Suprapubic skin (tissue), 3 donors: ENCODE measurements at regions not wholly inside any gene's neighbourhood (a gene's known extent, or its start where the extent isn't known, plus 50 kb on each side); places are given as distances from the start of the nearest gene placed in this dataset.

ENCODE experiments used
- POLR2AphosphoS5 ChIP-seq, 3 donors: sonication (generic); formaldehyde crosslinking; IDR thresholded peaks; one replicate each; pipeline ENCODE4 v1.6.1; 2017; ENCODE audit warnings: antibody characterized with exemption in 3 of 3
- TF ChIP-seq, protein P1 (sequence below), 2 donors: fragments of 200-600 bp in 1 of 2; fragments of 450-650 bp in 1 of 2; sonication (generic) in 1 of 2; IDR thresholded peaks; one replicate each; pipeline ENCODE4 v1.5.1; 2016 to 2019; ENCODE audit warnings: antibody characterized with exemption in 2 of 2, mild to moderate bottlenecking in 1 of 2, moderate library complexity in 1 of 2

DNA sequence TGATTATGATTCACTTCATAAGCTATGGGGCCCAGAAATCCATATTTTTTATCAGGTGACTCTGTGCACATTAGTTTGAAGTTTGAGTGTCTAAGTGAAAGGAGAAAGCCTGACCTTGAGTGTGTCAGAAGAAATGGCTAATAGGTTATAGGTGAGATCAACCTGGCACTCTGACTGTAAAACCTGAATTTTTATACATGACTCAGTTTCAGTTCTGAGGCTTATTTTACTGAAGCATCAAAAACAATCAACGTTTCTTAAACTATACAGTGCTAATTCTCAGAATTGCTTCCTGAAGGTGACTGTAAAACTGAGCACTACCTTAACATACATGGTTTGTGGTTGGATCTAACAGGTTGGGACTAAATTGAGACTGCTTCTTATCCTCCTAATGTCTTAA, 159.4 kb upstream of the AHR start:
- TF ChIP-seq, protein P1, sequence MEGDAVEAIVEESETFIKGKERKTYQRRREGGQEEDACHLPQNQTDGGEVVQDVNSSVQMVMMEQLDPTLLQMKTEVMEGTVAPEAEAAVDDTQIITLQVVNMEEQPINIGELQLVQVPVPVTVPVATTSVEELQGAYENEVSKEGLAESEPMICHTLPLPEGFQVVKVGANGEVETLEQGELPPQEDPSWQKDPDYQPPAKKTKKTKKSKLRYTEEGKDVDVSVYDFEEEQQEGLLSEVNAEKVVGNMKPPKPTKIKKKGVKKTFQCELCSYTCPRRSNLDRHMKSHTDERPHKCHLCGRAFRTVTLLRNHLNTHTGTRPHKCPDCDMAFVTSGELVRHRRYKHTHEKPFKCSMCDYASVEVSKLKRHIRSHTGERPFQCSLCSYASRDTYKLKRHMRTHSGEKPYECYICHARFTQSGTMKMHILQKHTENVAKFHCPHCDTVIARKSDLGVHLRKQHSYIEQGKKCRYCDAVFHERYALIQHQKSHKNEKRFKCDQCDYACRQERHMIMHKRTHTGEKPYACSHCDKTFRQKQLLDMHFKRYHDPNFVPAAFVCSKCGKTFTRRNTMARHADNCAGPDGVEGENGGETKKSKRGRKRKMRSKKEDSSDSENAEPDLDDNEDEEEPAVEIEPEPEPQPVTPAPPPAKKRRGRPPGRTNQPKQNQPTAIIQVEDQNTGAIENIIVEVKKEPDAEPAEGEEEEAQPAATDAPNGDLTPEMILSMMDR (IDR thresholded peaks at IDR 0.05): no peak
- no peak for TF ChIP-seq POLR2AphosphoS5 (IDR thresholded peaks at IDR 0.05)
